ENCODE measurements at regions not wholly inside any gene's neighbourhood (a gene's known extent, or its start where the extent isn't known, plus 50 kb on each side); places are given as distances from the start of the nearest gene placed in this dataset.

GRCh38 chr13:97114651-97115050 is 107.5 kb upstream of the MBNL2 start:
- WGBS (ENCODE audit: low lambda C conversion rate), result 57% methylated on average over 5 of the region's 5 CpGs
- CTCF ChIA-PET (ENCODE audit: low intra/inter-chr PET ratio, low total read pairs), result no interaction called here

More at GRCh38 chr13:97114651-97115050, 107.5 kb upstream of the MBNL2 start:
- Histone ChIP-seq H3K79me2 (ENCODE audit: insufficient read depth, low read length) (no peaks in the 10 kb centered on the region), H4K20me1 (ENCODE audit: insufficient read depth, low read length) (no peaks in the 10 kb centered on the region), H3K4me3 (replicated peaks in 1 of 3; ENCODE audit: insufficient read depth in 1 of 3, low read depth in 2 of 3, low read length in 3 of 3) (no peak overlapping the region), H3K4me2 (ENCODE audit: low read depth, low read length) (no peak overlapping the region), H3K9me3 (ENCODE audit: low read length) (no peaks in the 10 kb centered on the region), H2AFZ (ENCODE audit: low read length) (no peak overlapping the region), H3K36me3 (replicated peaks in 1 of 2; ENCODE audit: control insufficient read depth in 1 of 2, insufficient read depth in 2 of 2, low read length in 2 of 2) (no peaks in the 10 kb centered on the region), H3K9ac (ENCODE audit: insufficient read depth, low read depth, low read length) (no peak overlapping the region), H3K4me1 (ENCODE audit: insufficient read depth, low read length) (peaks cover 9% of the 10 kb centered on the region), H3K27ac (ENCODE audit: extremely low read length, insufficient read depth, low read length) (no peak overlapping the region), H3K27me3 (ENCODE audit: control insufficient read depth in 1 of 2, insufficient read depth in 2 of 2, low read length in 2 of 2) (peaks cover 0 to 7% of the 10 kb centered on the region in 2 experiments; a peak in 3 of 5 replicates)
- no peak for DNase-seq (ENCODE audit: low spot score)
- no TSS peak for BruUV-seq (replicated peaks)
- ATAC-seq, result no peak
- no peak for FAIRE-seq
- intact Hi-C loops (cut with micrococcal nuclease; ENCODE audit: unreplicated experiment) (loop anchor here (5.0 kb wide), 1 partner anchor 837 kb away; no protein-coding TSS in a partner anchor), in situ Hi-C loops (cut with HindIII; ENCODE audit: extremely low pct_ligation_motif_present, low pct_unique_long_range_greater_than_20kb) (loop anchor here (5.0 kb wide), 2 partner anchors 98 to 233 kb away; no protein-coding TSS in a partner anchor)
- no peak for TF ChIP-seq PHB2 (IDR thresholded peaks at IDR 0.05; ENCODE audit: partially characterized antibody)
- no peak for TF ChIP-seq GLMP (CRISPR knock-in tag; IDR thresholded peaks at IDR 0.05; ENCODE audit: borderline replicate concordance)
- no peak for TF ChIP-seq ZFP1 (CRISPR knock-in tag; IDR thresholded peaks at IDR 0.05)
- no peak for TF ChIP-seq FLYWCH1 (CRISPR knock-in tag; IDR thresholded peaks at IDR 0.05)
- TF ChIP-seq GATA4 (IDR thresholded peaks at IDR 0.05; ENCODE audit: borderline replicate concordance, low read depth), result no peak
- no peak for TF ChIP-seq TFDP1 (CRISPR knock-in tag; IDR thresholded peaks at IDR 0.05; ENCODE audit: borderline replicate concordance)
- TF ChIP-seq ZNF136 (CRISPR knock-in tag; IDR thresholded peaks at IDR 0.05; ENCODE audit: low read depth), result no peak
- TF ChIP-seq PLRG1 (conservative IDR thresholded peaks at IDR 0.05), result no peak
- TF ChIP-seq ISL2 (CRISPR knock-in tag; IDR thresholded peaks at IDR 0.05), result no peak
- no peak for TF ChIP-seq KMT2A (CRISPR knock-in tag; IDR thresholded peaks at IDR 0.05)
- no peak for TF ChIP-seq TAF1 (CRISPR knock-in tag; IDR thresholded peaks at IDR 0.05)
- no peak for TF ChIP-seq ZNF562 (CRISPR knock-in tag; IDR thresholded peaks at IDR 0.05; ENCODE audit: borderline replicate concordance)
- TF ChIP-seq PRPF4 (IDR thresholded peaks at IDR 0.05; ENCODE audit: low read depth, low read length, poor library complexity, severe bottlenecking), result no peak
- POLR2A ChIA-PET, result no interaction called here
